ENCODE measurements at regions not wholly inside any gene's neighbourhood (a gene's known extent, or its start where the extent isn't known, plus 50 kb on each side); places are given as distances from the start of the nearest gene placed in this dataset.

DNA sequence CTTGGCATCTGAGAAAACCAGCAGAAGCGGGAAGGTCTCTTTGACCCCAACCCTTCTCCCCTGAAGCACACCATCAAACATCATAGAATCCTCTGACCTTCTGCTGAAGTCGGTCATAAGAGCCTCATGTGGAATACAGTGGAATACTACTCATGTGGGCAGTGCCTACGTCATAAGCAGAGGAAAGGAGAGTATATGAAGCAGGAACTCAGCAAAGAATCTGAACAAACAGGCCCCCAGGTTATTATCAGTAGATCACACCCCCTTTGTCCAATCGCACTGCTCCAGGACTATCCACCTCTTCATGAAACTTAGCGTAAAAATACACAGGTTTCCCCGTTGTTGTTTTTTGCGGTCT, 394.1 kb upstream of the PROK2 start:
- Histone ChIP-seq H3K9ac (no peak overlapping the region), H3K4me3 (no peak overlapping the region), H3K9me3 (replicated peaks in 1 of 11) (peaks cover 3 to 13% (median 11%) of the 10 kb centered on the region in 11 experiments; a peak in 14 of 22 replicates), H3K27me3 (peaks cover 0 to 10% (median 0%) of the 10 kb centered on the region in 11 experiments; a peak in 6 of 22 replicates), H3K27ac (no peak overlapping the region), H3K36me3 (no peaks in the 10 kb centered on the region), H4K20me1 (0 out of 22 replicates have a peak, but pooled peaks cover 0 to 5% (median 0%) of the 10 kb centered on the region in 11 experiments), H3K4me1 (peaks cover 30 to 63% (median 47%) of the 10 kb centered on the region in 10 experiments), H3K4me2 (no peak overlapping the region)
- no peak for TF ChIP-seq Cebpa-rat (IDR thresholded peaks at IDR 0.05)

DNA sequence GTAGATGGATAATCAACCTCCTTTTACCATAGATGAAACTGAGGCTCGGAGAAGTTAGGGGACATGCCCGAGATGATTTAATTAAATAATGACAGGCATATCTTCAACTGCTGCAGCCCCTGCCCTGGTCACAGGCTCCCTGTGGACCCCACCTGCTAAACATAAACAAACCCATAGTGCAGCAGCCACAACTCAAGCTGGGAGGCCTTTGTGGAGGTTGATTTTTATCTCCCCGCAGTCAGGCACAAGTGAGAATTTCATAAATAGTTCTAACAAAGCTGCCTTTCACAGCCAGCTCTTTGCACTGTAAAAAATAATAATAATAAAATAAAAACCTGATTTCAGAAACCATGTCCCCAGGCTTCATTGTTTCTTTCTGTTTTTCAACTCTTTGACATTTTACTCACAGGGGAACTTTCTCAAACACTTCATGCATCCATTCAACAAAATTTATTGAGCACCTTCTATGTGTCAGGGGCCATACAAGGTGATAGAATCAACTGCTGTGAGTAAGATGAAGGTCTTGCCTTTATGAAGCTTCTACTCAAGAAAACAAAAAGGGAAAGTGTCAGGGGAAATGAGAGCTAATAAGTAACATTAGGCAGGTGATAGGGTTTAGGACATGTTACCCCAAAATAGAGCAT, 393.6 kb upstream of the PROK2 start:
- Histone ChIP-seq H3K36me3 (no peaks in the 10 kb centered on the region), H3K4me2 (peak overlapping the region in 4 of 11 experiments; percentile 27 to 96 (median 86); a peak in 5 of 22 replicates), H4K20me1 (0 out of 22 replicates have a peak, but pooled peaks cover 0 to 5% (median 0%) of the 10 kb centered on the region in 11 experiments), H3K4me3 (no peak overlapping the region), H3K27ac (no peak overlapping the region), H3K9ac (no peak overlapping the region), H3K4me1 (peaks cover 33 to 68% (median 52%) of the 10 kb centered on the region in 10 experiments), H3K9me3 (replicated peaks in 1 of 11) (peaks cover 0 to 8% (median 7%) of the 10 kb centered on the region in 11 experiments; a peak in 14 of 22 replicates), H3K27me3 (peaks cover 0 to 10% (median 0%) of the 10 kb centered on the region in 11 experiments; a peak in 6 of 22 replicates)
- TF ChIP-seq Cebpa-rat (IDR thresholded peaks at IDR 0.05), result no peak

DNA sequence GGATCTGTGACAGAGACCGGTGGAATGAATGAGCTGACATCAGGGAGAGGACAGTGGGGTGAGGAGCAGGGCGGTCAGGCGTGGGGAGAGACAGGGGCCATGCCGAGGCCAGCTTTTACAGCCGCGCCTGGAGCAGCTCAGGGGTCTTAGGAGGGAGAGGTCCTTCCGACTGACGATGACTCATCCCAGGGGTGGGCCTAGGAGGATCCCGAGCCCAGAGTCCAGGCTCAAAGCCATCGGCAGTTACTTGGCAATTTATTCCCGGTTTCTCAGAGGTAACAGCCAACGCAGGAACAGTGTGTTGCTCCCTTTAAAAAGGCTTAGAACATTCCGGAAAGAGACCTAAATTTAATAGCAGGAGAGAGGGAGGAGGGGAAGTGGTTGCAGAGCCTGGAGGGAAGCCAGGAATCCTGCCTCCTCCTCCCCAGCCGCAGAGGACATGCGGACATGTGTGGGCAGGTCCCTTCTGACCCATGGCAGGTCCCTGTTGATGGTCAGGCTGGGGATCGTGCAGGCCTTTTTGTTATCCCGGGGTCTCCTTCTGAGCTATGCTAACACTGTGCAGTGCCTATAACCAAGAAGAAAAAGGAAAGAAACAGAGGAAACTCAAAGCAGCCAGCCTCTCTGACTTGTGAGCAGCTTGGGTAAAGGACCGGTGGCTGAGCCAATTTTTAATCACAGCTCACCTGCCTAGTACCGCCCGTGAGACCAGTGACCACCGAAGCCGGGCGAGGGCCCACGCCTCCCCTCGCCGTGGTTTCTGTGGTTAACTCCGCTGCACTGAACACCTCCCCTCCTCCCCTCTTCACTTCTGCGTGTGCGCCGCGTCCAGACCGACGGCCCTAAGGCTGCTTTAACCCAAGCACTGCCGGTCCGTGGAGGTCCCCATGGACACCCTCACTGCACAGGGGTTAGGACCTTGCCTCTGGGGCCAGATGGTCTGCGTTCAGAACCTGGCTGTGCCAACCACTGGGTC, 392.4 kb upstream of the PROK2 start:
- Histone ChIP-seq H3K4me1 (peaks cover 33 to 62% (median 49%) of the 10 kb centered on the region in 10 experiments), H3K4me2 (peak overlapping the region; percentile 82 to 96 (median 91)), H3K9ac (peak overlapping the region in 10 of 11 experiments; percentile 2 to 49 (median 40); a peak in 13 of 22 replicates), H3K4me3 (peak overlapping the region in 8 of 10 experiments; percentile 16 to 57 (median 30); a peak in 15 of 20 replicates), H3K27me3 (peaks cover 0 to 10% (median 0%) of the 10 kb centered on the region in 11 experiments; a peak in 6 of 22 replicates), H3K27ac (peak overlapping the region in 9 of 11 experiments; percentile 4 to 64 (median 46); a peak in 16 of 22 replicates), H3K9me3 (replicated peaks in 1 of 11) (no peaks in the 10 kb centered on the region), H3K36me3 (no peaks in the 10 kb centered on the region), H4K20me1 (0 out of 22 replicates have a peak, but pooled peaks cover 0 to 5% (median 0%) of the 10 kb centered on the region in 11 experiments)
- TF ChIP-seq Cebpa-rat (IDR thresholded peaks at IDR 0.05), result no peak

DNA sequence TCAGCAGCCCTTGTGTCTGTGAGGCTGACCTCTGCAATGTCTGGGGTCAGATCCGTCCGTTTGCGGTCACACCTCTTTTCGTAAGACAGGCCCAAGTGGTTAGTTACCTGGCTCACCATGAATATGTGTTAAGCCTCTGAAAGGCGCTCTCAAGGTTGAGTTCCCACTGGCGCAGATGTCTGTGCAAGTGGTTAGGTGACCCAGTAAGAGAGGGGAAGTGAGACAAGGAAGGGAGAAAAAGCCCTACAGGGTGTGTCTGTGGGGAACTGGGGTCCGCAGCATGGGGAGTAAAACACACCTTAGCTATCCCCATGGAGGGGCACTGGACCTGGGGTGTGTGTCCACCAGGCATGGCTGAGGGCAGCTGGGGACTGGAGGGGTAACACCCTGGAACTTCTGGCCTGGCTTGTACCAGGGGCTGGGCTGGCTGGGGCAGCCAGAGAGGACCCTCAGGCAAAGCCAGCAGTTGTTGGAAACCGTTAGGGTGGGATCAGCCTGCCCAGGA, 391.6 kb upstream of the PROK2 start:
- Histone ChIP-seq H4K20me1 (0 out of 22 replicates have a peak, but pooled peaks cover 0 to 5% (median 0%) of the 10 kb centered on the region in 11 experiments), H3K9me3 (replicated peaks in 1 of 11) (no peaks in the 10 kb centered on the region), H3K27ac (peak overlapping the region in 9 of 11 experiments; percentile 4 to 64 (median 46); a peak in 16 of 22 replicates), H3K4me2 (peak overlapping the region; percentile 82 to 96 (median 91)), H3K27me3 (peaks cover 0 to 10% (median 0%) of the 10 kb centered on the region in 11 experiments; a peak in 6 of 22 replicates), H3K36me3 (no peaks in the 10 kb centered on the region), H3K9ac (peak overlapping the region in 8 of 11 experiments; percentile 23 to 49 (median 40); a peak in 7 of 22 replicates), H3K4me3 (peak overlapping the region in 4 of 10 experiments; percentile 23 to 57 (median 39); a peak in 6 of 20 replicates), H3K4me1 (peaks cover 33 to 54% (median 43%) of the 10 kb centered on the region in 10 experiments)
- no peak for TF ChIP-seq Cebpa-rat (IDR thresholded peaks at IDR 0.05)

DNA sequence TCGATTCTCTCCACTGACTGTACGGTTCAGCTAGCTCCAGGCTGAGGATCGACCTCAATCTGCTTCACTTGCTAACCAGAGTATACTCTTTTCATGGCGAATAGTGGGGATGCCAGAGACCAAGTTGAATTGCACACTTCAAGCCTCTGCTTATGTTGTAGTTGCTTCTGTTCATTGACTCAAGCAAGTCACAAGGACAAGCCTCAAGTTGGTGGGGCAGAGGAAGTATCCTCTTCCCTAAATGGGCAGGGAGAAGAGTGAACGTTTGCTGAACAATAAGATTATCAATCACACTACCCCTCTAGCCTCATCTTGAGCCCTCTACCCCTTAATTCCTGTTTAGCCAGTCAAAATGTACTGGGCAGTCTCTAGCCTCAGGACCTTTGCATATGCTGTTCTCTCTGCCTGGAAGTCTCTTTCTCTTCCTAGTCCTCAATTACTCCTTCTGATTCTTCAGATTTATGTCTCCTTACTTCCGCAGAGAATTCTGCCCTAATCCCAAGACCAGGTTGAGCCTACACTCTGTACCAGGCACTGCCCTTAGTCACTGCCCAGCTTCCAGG, 390.4 kb upstream of the PROK2 start:
- no peak for TF ChIP-seq Cebpa-rat (IDR thresholded peaks at IDR 0.05)
- Histone ChIP-seq H3K4me3 (no peak overlapping the region), H4K20me1 (0 out of 22 replicates have a peak, but pooled peaks cover 0 to 5% (median 0%) of the 10 kb centered on the region in 11 experiments), H3K4me2 (peak overlapping the region in 5 of 11 experiments; percentile 82 to 95 (median 91); a peak in 10 of 22 replicates), H3K36me3 (no peaks in the 10 kb centered on the region), H3K27ac (no peak overlapping the region), H3K9me3 (replicated peaks in 1 of 11) (no peaks in the 10 kb centered on the region), H3K9ac (no peak overlapping the region), H3K27me3 (peaks cover 0 to 10% (median 0%) of the 10 kb centered on the region in 11 experiments; a peak in 6 of 22 replicates), H3K4me1 (peaks cover 33 to 49% (median 43%) of the 10 kb centered on the region in 10 experiments)

DNA sequence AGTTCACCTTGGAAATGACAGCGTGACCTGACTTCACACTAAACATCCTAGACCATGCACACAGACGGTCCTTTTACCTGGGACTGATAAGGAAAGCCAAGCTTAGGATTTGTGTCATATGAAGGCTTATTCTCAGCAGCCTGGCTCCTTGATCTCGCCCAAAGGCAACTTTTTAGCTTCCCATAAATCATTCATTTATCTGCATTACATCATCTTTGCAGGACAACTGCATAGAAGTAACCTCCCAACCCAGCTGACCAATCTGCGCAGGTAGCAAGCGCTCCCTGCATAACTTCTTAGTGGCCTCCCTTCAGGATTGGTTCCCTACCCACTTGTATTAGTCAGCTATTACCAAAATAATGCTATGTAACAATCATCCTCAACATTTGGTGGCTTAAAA, 389.9 kb upstream of the PROK2 start:
- Histone ChIP-seq H3K4me3 (no peak overlapping the region), H4K20me1 (0 out of 22 replicates have a peak, but pooled peaks cover 0 to 5% (median 0%) of the 10 kb centered on the region in 11 experiments)
- TF ChIP-seq Cebpa-rat (IDR thresholded peaks at IDR 0.05), result no peak

DNA sequence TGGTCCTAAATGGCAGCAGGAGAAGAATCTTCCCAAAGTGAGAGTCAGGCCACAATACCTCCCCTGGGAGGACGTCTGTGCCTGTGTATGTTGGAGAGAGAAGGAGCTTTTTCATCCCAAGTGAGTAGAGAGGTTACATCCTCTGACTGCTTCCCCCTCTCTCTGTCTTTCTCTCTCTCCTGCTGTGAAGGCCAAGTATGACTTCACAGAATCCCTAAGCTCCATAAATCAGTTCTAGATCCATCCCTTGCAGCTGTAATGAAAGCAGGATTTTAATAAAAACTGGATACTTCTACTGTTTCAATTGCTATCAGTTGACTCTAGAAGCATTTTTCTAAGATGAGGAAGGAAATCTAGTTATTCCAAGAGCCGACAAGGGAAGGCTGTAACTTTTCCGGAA, 389.1 kb upstream of the PROK2 start:
- H3K36me3 ChIP-seq, result no peaks in the 10 kb centered on the region
- peak overlapping the region; percentile 19 to 95 (median 46); a peak in 18 of 22 replicates for H3K4me2 ChIP-seq
- TF ChIP-seq Cebpa-rat (IDR thresholded peaks at IDR 0.05), result no peak
- H3K9ac ChIP-seq, result no peak overlapping the region
- H3K9me3 ChIP-seq (replicated peaks in 1 of 11), result no peaks in the 10 kb centered on the region
- H3K4me3 ChIP-seq, result no peak overlapping the region
- peaks cover 34 to 49% (median 43%) of the 10 kb centered on the region in 10 experiments for H3K4me1 ChIP-seq
- 0 out of 22 replicates have a peak, but pooled peaks cover 0 to 5% (median 0%) of the 10 kb centered on the region in 11 experiments for H4K20me1 ChIP-seq
- no peak overlapping the region for H3K27ac ChIP-seq
- peaks cover 0 to 10% (median 0%) of the 10 kb centered on the region in 11 experiments; a peak in 6 of 22 replicates for H3K27me3 ChIP-seq

More for the DNA sequence above, 389.9 kb upstream of the PROK2 start:
- Histone ChIP-seq H3K27ac (no peak overlapping the region), H3K9me3 (replicated peaks in 1 of 11) (no peaks in the 10 kb centered on the region), H3K4me2 (peak overlapping the region in 6 of 11 experiments; percentile 46 to 95 (median 90); a peak in 11 of 22 replicates), H3K9ac (no peak overlapping the region), H3K27me3 (peaks cover 0 to 10% (median 0%) of the 10 kb centered on the region in 11 experiments; a peak in 6 of 22 replicates), H3K36me3 (no peaks in the 10 kb centered on the region), H3K4me1 (peaks cover 33 to 49% (median 43%) of the 10 kb centered on the region in 10 experiments)

DNA sequence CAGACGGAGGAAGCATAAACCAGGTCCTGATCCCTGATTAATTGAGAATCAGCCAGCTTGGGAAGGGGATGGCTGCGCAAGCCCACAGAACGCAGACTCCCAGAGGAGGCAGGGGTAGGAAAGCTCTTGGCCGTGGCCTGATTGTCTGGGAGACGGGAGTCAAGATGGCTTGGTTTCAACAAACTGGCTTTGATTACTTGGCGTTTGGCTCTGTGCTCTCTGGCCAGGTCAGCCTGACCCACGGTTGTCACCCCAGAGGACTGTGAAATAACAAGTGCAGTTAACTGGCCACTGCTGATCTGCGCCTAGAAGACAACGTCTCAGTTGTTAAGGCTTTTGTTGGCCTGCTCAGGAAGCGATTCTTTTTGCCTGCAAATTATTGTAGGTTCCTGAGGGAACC, 387.0 kb upstream of the PROK2 start:
- Histone ChIP-seq H3K27me3 (no peaks in the 10 kb centered on the region), H3K4me3 (no peak overlapping the region), H3K4me2 (no peak overlapping the region), H3K36me3 (no peaks in the 10 kb centered on the region), H4K20me1 (0 out of 22 replicates have a peak, but pooled peaks cover 0 to 4% (median 0%) of the 10 kb centered on the region in 11 experiments), H3K27ac (no peak overlapping the region), H3K9ac (no peak overlapping the region), H3K4me1 (peaks cover 17 to 37% (median 30%) of the 10 kb centered on the region in 10 experiments), H3K9me3 (replicated peaks in 1 of 11) (no peaks in the 10 kb centered on the region)
- TF ChIP-seq Cebpa-rat (IDR thresholded peaks at IDR 0.05), result no peak

Measured in BLaER1 treated with 17β-estradiol and CSF1 and Interleukin-3, amounts not matched to agents 10 nM and 100 nM (cell line).